SK-N-SH treated with all-trans-retinoic acid at 6 μM for 48 hours (cell line): ENCODE measurements at regions not wholly inside any gene's neighbourhood (a gene's known extent, or its start where the extent isn't known, plus 50 kb on each side); places are given as distances from the start of the nearest gene placed in this dataset.

ENCODE experiments used
- ARNTL ChIP-seq: fragments of 450-650 bp; formaldehyde crosslinking; IDR thresholded peaks from 2 replicates; pipeline ENCODE4 v1.5.0; 2020; ENCODE audit warnings: low read depth, mild to moderate bottlenecking, moderate library complexity, borderline replicate concordance
- CREB5 ChIP-seq: fragments of 250-450 bp; sonication (Bioruptor Pico); IDR thresholded peaks from 2 replicates; pipeline ENCODE4 v1.5.1; 2020; ENCODE audit warnings: low read depth, mild to moderate bottlenecking, moderate library complexity
- ISL1 ChIP-seq: fragments of 250-450 bp; sonication (Bioruptor Pico); IDR thresholded peaks from 2 replicates; pipeline ENCODE4 v2.1.2; 2022; ENCODE audit warnings: mild to moderate bottlenecking, moderate library complexity
- PATZ1 ChIP-seq: fragments of 250-450 bp; sonication (Bioruptor Pico); IDR thresholded peaks from 2 replicates; pipeline ENCODE4 v1.8.0; 2020; ENCODE audit warnings: mild to moderate bottlenecking, moderate library complexity, borderline replicate concordance
- POU6F1 ChIP-seq: fragments of 250-450 bp; sonication (Bioruptor Pico); IDR thresholded peaks from 2 replicates; pipeline ENCODE4 v1.8.0; 2021; ENCODE audit warnings: low read depth, mild to moderate bottlenecking, moderate library complexity, borderline replicate concordance
- PPARA ChIP-seq: fragments of 250-450 bp; sonication (Bioruptor Pico); IDR thresholded peaks from 2 replicates; pipeline ENCODE4 v1.5.0; 2020; ENCODE audit warnings: mild to moderate bottlenecking, borderline replicate concordance
- RARB ChIP-seq: fragments of 250-450 bp; sonication (Bioruptor Pico); IDR thresholded peaks from 2 replicates; pipeline ENCODE4 v1.8.0; 2021; ENCODE audit warnings: mild to moderate bottlenecking, moderate library complexity
- SNAI2 ChIP-seq: fragments of 250-450 bp; sonication (Bioruptor Pico); IDR thresholded peaks from 2 replicates; pipeline ENCODE4 v1.5.0; 2020; ENCODE audit warnings: mild to moderate bottlenecking, moderate library complexity
- TOX ChIP-seq: fragments of 250-450 bp; sonication (Bioruptor Pico); IDR thresholded peaks from 2 replicates; pipeline ENCODE4 v1.8.0; 2021; ENCODE audit warnings: mild to moderate bottlenecking, moderate library complexity, borderline replicate concordance
- ZFP3 ChIP-seq: fragments of 250-450 bp; sonication (Bioruptor Pico); IDR thresholded peaks from 2 replicates; pipeline ENCODE4 v1.5.0; 2020; ENCODE audit warnings: mild to moderate bottlenecking, moderate library complexity
- ZFP30 ChIP-seq: fragments of 450-650 bp; formaldehyde crosslinking; IDR thresholded peaks from 2 replicates; pipeline ENCODE4 v1.5.0; 2022; ENCODE audit warnings: mild to moderate bottlenecking, moderate library complexity
- ZNF565 ChIP-seq: fragments of 450-650 bp; formaldehyde crosslinking; conservative IDR thresholded peaks from 2 replicates; pipeline ENCODE4 v1.5.0; 2020; ENCODE audit warnings: low read depth, mild to moderate bottlenecking, moderate library complexity

GRCh38 chr21:33155005-33155404 lies 74.7 kb upstream of the IFNAR2 start:
- TF ChIP-seq PATZ1 (no peak), TOX (CRISPR knock-in tag) (no peak), CREB5 (CRISPR knock-in tag) (no peak), ARNTL (CRISPR knock-in tag) (no peak), RARB (CRISPR knock-in tag) (no peak), PPARA (CRISPR knock-in tag) (no peak), ZFP30 (CRISPR knock-in tag) (no peak), POU6F1 (no peak), ZFP3 (no peak), ISL1 (CRISPR knock-in tag) (no peak), SNAI2 (CRISPR knock-in tag) (no peak), ZNF565 (CRISPR knock-in tag) (no peak)
